K562 (cell line): ENCODE measurements at regions not wholly inside any gene's neighbourhood (a gene's known extent, or its start where the extent isn't known, plus 50 kb on each side); places are given as distances from the start of the nearest gene placed in this dataset.

Experiments used
- ATAC-seq: fragments of 200-7000 bp; cut with Tn5 transposase; 3 replicates; pipeline ENCODE4 v1.9.1; 2020; ENCODE audit warnings: moderate library complexity
- BruUV-seq: library from RNA; stranded (reverse); fragments of 400-500 nt; replicated peaks from 2 replicates; lab custom pipeline; 2021; lab: Mats Ljungman, UMichigan
- CTCF ChIA-PET: fragments of 300-600 bp; formaldehyde crosslinking; extraction: SDS; loops from one replicate; lab custom pipeline; 2021; ENCODE audit warnings: low intra/inter-chr PET ratio; lab: Yijun Ruan, JAX
- POLR2A ChIA-PET: fragments of 300-600, 350-650 bp; sonication (Branson Sonifier 250); formaldehyde crosslinking; extraction: SDS; loops from one replicate; lab custom pipeline; 2021; ENCODE audit warnings: antibody characterized with exemption, inconsistent platforms; lab: Yijun Ruan, JAX
- DNase-seq, 4 experiments: peaks; one replicate each; pipeline versions ENCODE4 v3.0.0 to v3.0.0-alpha.2; 2011 to 2018; ENCODE audit warnings: low spot score in 3 of 4, mixed read lengths in 3 of 4; ENCODE audit errors: extremely low read depth in 1 of 4
- FAIRE-seq: peaks from 2 replicates; lab custom pipeline; 2011; peaks lifted over from hg19 to GRCh38; lab: Jason Lieb, UNC
- H2AFZ ChIP-seq: 2 replicates; pipeline ENCODE4 v1.6.0; 2011; ENCODE audit warnings: low read depth, low read length, control low read depth, inconsistent platforms
- H3K27ac ChIP-seq: fragments of 200-600 bp; 3 replicates; pipeline ENCODE4 v1.8.0; 2011; ENCODE audit warnings: low read depth, mild to moderate bottlenecking, control low read depth, inconsistent platforms, low read length, moderate library complexity, mixed read lengths; ENCODE audit errors: extremely low read depth
- H3K27me3 ChIP-seq, 2 experiments: fragments of 300-600 bp in 1 of 2; 2 replicates in 1 of 2; 3 replicates in 1 of 2; pipeline versions ENCODE4 v1.6.0 to v1.8.0; 2011; ENCODE audit warnings: inconsistent platforms in 2 of 2, low read length in 2 of 2, mild to moderate bottlenecking in 1 of 2, mixed read lengths in 1 of 2, moderate library complexity in 1 of 2; ENCODE audit not compliant: control insufficient read depth in 2 of 2, insufficient read depth in 2 of 2
- H3K36me3 ChIP-seq: fragments of 300-600 bp; 3 replicates; pipeline ENCODE4 v1.8.0; 2011; ENCODE audit warnings: mild to moderate bottlenecking, low read length, inconsistent platforms; ENCODE audit not compliant: control insufficient read depth, insufficient read depth
- H3K4me1 ChIP-seq, 2 experiments: fragments of 200-600 bp in 1 of 2; replicated peaks in 1 of 2; 2 replicates in 1 of 2; 3 replicates in 1 of 2; pipeline versions ENCODE4 v1.5.1 to v1.8.0; 2011; ENCODE audit warnings: inconsistent platforms in 2 of 2, low read length in 2 of 2, mild to moderate bottlenecking in 1 of 2, mixed read lengths in 1 of 2, moderate library complexity in 1 of 2; ENCODE audit not compliant: control insufficient read depth in 2 of 2, insufficient read depth in 2 of 2
- H3K4me2 ChIP-seq: 2 replicates; pipeline ENCODE4 v1.6.1; 2011; ENCODE audit warnings: low read length, control low read depth, inconsistent platforms, mixed read lengths; ENCODE audit not compliant: insufficient read depth
- H3K4me3 ChIP-seq: fragments of 200-600 bp; sonication (generic), shearing (Covaris generic); 2 replicates; pipeline ENCODE4 v1.5.1; 2016; ENCODE audit warnings: control low read depth, inconsistent platforms
- H3K79me2 ChIP-seq: fragments of 200-600 bp; 3 replicates; pipeline ENCODE4 v1.8.0; 2011; ENCODE audit warnings: low read length, inconsistent platforms; ENCODE audit not compliant: control insufficient read depth, insufficient read depth
- H3K9ac ChIP-seq, 2 experiments: 2 replicates each; pipeline versions ENCODE4 v1.6.0 to v1.6.1; 2011; ENCODE audit warnings: low read depth in 2 of 2, low read length in 2 of 2, control low read depth in 1 of 2, inconsistent platforms in 1 of 2, mild to moderate bottlenecking in 1 of 2, mixed read lengths in 1 of 2; ENCODE audit not compliant: insufficient read depth in 1 of 2
- H3K9me1 ChIP-seq: one replicate; pipeline ENCODE4 v1.6.0; 2011; ENCODE audit warnings: inconsistent platforms, mild to moderate bottlenecking, low read length, moderate library complexity; ENCODE audit not compliant: control insufficient read depth, insufficient read depth
- H3K9me3 ChIP-seq: replicated peaks from 2 replicates; pipeline ENCODE4 v1.5.1; 2011; ENCODE audit warnings: low read depth, low read length, inconsistent platforms; ENCODE audit not compliant: control insufficient read depth, insufficient read depth
- H4K20me1 ChIP-seq: replicated peaks from 2 replicates; pipeline ENCODE4 v1.6.1; 2011; ENCODE audit warnings: low read length, inconsistent platforms, mixed read lengths; ENCODE audit not compliant: control insufficient read depth, insufficient read depth
- ARID4B ChIP-seq: sonication (generic); formaldehyde crosslinking; IDR thresholded peaks from 2 replicates; pipeline ENCODE4 v1.8.0; 2022; ENCODE audit warnings: mild to moderate bottlenecking, missing genetic modification reagents
- ETV6 ChIP-seq, 3 experiments: fragments of 150-350 bp in 1 of 3; sonication (generic) in 1 of 3; formaldehyde crosslinking in 1 of 3; IDR thresholded peaks; 2 replicates each; pipeline versions ENCODE4 v1.6.1 to v1.8.0; 2014 to 2022; ENCODE audit warnings: borderline replicate concordance in 2 of 3, low read depth in 2 of 3, antibody characterized with exemption in 1 of 3, low read length in 1 of 3, mild to moderate bottlenecking in 1 of 3, missing genetic modification reagents in 1 of 3
- L3MBTL2 ChIP-seq: fragments of 450-650 bp; IDR thresholded peaks from 2 replicates; pipeline ENCODE4 v1.6.1; 2016; ENCODE audit warnings: mild to moderate bottlenecking, moderate library complexity
- MTA2 ChIP-seq: fragments of 450-650 bp; IDR thresholded peaks from 2 replicates; pipeline ENCODE4 v1.6.1; 2016; ENCODE audit warnings: low read depth
- NCOA2 ChIP-seq, 2 experiments: fragments of 450-650 bp; IDR thresholded peaks; 2 replicates each; pipeline ENCODE4 v1.6.1; 2018; ENCODE audit warnings: mild to moderate bottlenecking in 2 of 2, moderate library complexity in 1 of 2; ENCODE audit not compliant: partially characterized antibody in 2 of 2
- PCBP1 ChIP-seq: fragments of 200-400 bp; formaldehyde crosslinking; IDR thresholded peaks from 2 replicates; pipeline ENCODE4 v1.6.1; 2018; ENCODE audit warnings: mild to moderate bottlenecking, low read depth, low read length; ENCODE audit not compliant: poor library complexity, severe bottlenecking
- POU5F1 ChIP-seq: fragments of 150-350 bp; IDR thresholded peaks from 2 replicates; pipeline ENCODE4 v1.6.1; 2014; ENCODE audit warnings: borderline replicate concordance, low read length, low read depth, mild to moderate bottlenecking; ENCODE audit not compliant: partially characterized antibody
- RUNX1 ChIP-seq: sonication (generic); IDR thresholded peaks from 2 replicates; pipeline ENCODE4 v1.6.1; 2016; ENCODE audit warnings: antibody characterized with exemption, low read depth
- SP2 ChIP-seq: IDR thresholded peaks from 2 replicates; pipeline ENCODE4 v1.6.1; 2011; ENCODE audit warnings: mild to moderate bottlenecking, low read depth, low read length, moderate library complexity; ENCODE audit not compliant: poor library complexity, severe bottlenecking; ENCODE audit errors: extremely low read depth
- ZBTB7A ChIP-seq: IDR thresholded peaks from 2 replicates; pipeline ENCODE4 v1.6.1; 2011; ENCODE audit warnings: low read depth, mild to moderate bottlenecking, low read length, moderate library complexity, borderline replicate concordance; ENCODE audit not compliant: control insufficient read depth
- ZNF79 ChIP-seq: fragments of 250-450 bp; sonication (Bioruptor Pico); IDR thresholded peaks from 2 replicates; pipeline ENCODE4 v1.4.0; 2020; ENCODE audit warnings: low read depth, mild to moderate bottlenecking, moderate library complexity
- WGBS: fragments of 100-300 bp; shearing (Covaris generic); methylation state at CpG from one replicate; pipeline ENCODE4 v1.1.6; 2016; ENCODE audit warnings: low coverage, mixed read lengths; ENCODE audit not compliant: insufficient coverage; ENCODE audit errors: missing lambda C conversion rate; 5-methylcytosine and 5-hydroxymethylcytosine counted together
- in situ Hi-C: fragments of 300-500 bp; cut with MboI; formaldehyde crosslinking; loops from 4 replicates; pipeline ENCODE4 v1.15.0; 2018; ENCODE audit warnings: inconsistent platforms, mixed read lengths
- intact Hi-C: fragments of 100-400 bp; cut with micrococcal nuclease; formaldehyde crosslinking; loops from 2 replicates; pipeline ENCODE4 v1.14.2; 2022

DNA sequence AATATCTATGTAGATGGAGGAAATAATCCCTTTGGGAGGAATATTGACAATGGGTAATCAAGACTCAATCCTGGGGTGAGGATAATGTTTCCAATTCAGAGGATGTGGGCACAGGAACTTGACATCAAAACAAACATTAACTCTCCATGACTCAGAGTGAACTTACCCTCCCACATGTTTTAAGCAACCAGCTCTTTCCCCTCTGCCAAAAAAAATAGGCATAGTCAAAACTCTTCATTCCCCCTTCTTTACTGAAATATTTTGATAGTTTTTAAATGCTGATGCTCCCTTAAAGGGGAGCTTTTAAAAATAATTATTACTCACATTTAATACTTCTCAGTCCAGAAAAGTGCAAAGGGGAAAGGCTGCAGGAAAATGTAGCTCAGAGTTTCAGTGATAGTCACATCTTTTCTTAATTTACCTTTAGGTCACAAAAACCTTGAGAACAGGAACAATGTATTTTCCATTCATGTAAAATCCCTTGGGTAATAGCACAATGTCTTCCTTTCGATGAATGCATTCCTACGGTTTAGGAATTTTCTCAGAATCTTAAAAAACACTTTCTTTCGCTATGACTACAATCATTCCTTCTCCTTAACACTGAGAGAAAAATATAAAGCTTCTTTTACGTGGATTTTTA, 298.4 kb upstream of the GRAMD2B start:
- no peak for DNase-seq
- no peaks in the 10 kb centered on the region for H3K27me3 ChIP-seq

GRCh38 chr5:126125407-126125806, 297.8 kb upstream of the GRAMD2B start:
- ATAC-seq (no peak), DNase-seq (no peak), FAIRE-seq (no peak)
- no peaks in the 10 kb centered on the region for H3K4me1 ChIP-seq
- H3K9me1 ChIP-seq, result no peaks in the 10 kb centered on the region
- CTCF ChIA-PET, result no interaction called here
- no peak overlapping the region for H2AFZ ChIP-seq
- H3K79me2 ChIP-seq, result no peaks in the 10 kb centered on the region
- in situ Hi-C loops (no loop called here), intact Hi-C loops (no loop called here)
- peaks cover 2% of the 10 kb centered on the region; the same call in 1 of the 2 replicates for H3K9me3 ChIP-seq
- H3K4me3 ChIP-seq, result no peak overlapping the region
- H3K27me3 ChIP-seq, result no peaks in the 10 kb centered on the region
- no TSS peak for BruUV-seq
- H4K20me1 ChIP-seq, result no peaks in the 10 kb centered on the region
- POLR2A ChIA-PET, result no interaction called here
- H3K27ac ChIP-seq, result no peak overlapping the region
- H3K4me2 ChIP-seq, result no peak overlapping the region
- WGBS, result 0% methylated on average over 2 of the region's 2 CpGs
- no peak overlapping the region for H3K9ac ChIP-seq
- no peaks in the 10 kb centered on the region for H3K36me3 ChIP-seq
- TF ChIP-seq L3MBTL2, result no peak
- no peak for TF ChIP-seq RUNX1
- no peak for TF ChIP-seq ZBTB7A
- no peak for TF ChIP-seq ETV6 (IDR thresholded peaks at IDR 0.05; ENCODE audit: borderline replicate concordance in 1 of 2, low read depth in 2 of 2, low read length in 1 of 2)
- no peak for TF ChIP-seq ETV6 (CRISPR knock-in tag; IDR thresholded peaks at IDR 0.05; ENCODE audit: borderline replicate concordance)
- no peak for TF ChIP-seq ZNF79 (CRISPR knock-in tag)
- TF ChIP-seq MTA2, result no peak
- TF ChIP-seq POU5F1, result no peak
- no peak for TF ChIP-seq PCBP1
- no peak for TF ChIP-seq ARID4B (CRISPR knock-in tag)

More for the DNA sequence above, 298.4 kb upstream of the GRAMD2B start:
- BruUV-seq, result no TSS peak
- no peaks in the 10 kb centered on the region for H3K79me2 ChIP-seq
- 0% methylated on average over 4 of the region's 4 CpGs for WGBS
- in situ Hi-C loops (no loop called here), intact Hi-C loops (no loop called here)
- no peak for TF ChIP-seq SP2
- no peak for TF ChIP-seq NCOA2 (IDR thresholded peaks at IDR 0.05; ENCODE audit: partially characterized antibody in 2 of 2)
- H3K9me1 ChIP-seq, result no peaks in the 10 kb centered on the region
- H4K20me1 ChIP-seq, result no peaks in the 10 kb centered on the region
- H3K4me3 ChIP-seq, result no peak overlapping the region
- FAIRE-seq, result no peak
- no peak overlapping the region for H3K9ac ChIP-seq
- no peaks in the 10 kb centered on the region for H3K4me1 ChIP-seq
- H3K4me2 ChIP-seq, result no peak overlapping the region
- ChIA-PET CTCF (no interaction called here), POLR2A (no interaction called here)
- no peak overlapping the region for H3K27ac ChIP-seq
- H3K9me3 ChIP-seq, result peaks cover 2% of the 10 kb centered on the region; the same call in 1 of the 2 replicates
- H2AFZ ChIP-seq, result no peak overlapping the region
- H3K36me3 ChIP-seq, result no peaks in the 10 kb centered on the region
- ATAC-seq, result no peak
